IMR-90 (cell line): ENCODE measurements at regions not wholly inside any gene's neighbourhood (a gene's known extent, or its start where the extent isn't known, plus 50 kb on each side); places are given as distances from the start of the nearest gene placed in this dataset.

Source experiments
- ATAC-seq: fragments of 200-7000 bp; cut with Tn5 transposase; 2 replicates; pipeline ENCODE4 v1.9.1; 2020; ENCODE audit warnings: low read depth, mild to moderate bottlenecking, moderate library complexity
- BruUV-seq: library from RNA; stranded (reverse); fragments of 400-500 nt; replicated peaks from 2 replicates; lab custom pipeline; 2021; lab: Mats Ljungman, UMichigan
- CTCF ChIA-PET: fragments of 300-600 bp; formaldehyde crosslinking; extraction: SDS; loops from one replicate; lab custom pipeline; 2021; ENCODE audit warnings: antibody characterized with exemption; lab: Yijun Ruan, JAX
- POLR2A ChIA-PET: fragments of 300-600 bp; sonication (Branson Sonifier 250); formaldehyde crosslinking; loops from one replicate; lab custom pipeline; 2022; ENCODE audit warnings: antibody characterized with exemption; ENCODE audit not compliant: unreplicated experiment; lab: Charles Lee
- DNase-seq: peaks from one replicate; pipeline ENCODE4 v3.0.0; 2013
- H2AFZ ChIP-seq: replicated peaks from 2 replicates; pipeline ENCODE3; 2013; ENCODE audit warnings: low read length, mild to moderate bottlenecking; ENCODE audit not compliant: poor library complexity
- H2AK5ac ChIP-seq: 2 replicates; pipeline ENCODE4 v1.6.1; 2013; ENCODE audit warnings: low read depth, low read length, inconsistent platforms
- H2AK9ac ChIP-seq: replicated peaks from 2 replicates; pipeline ENCODE3; 2013; ENCODE audit warnings: mild to moderate bottlenecking, low read depth, low read length, moderate library complexity; ENCODE audit not compliant: poor library complexity
- H2BK120ac ChIP-seq: 2 replicates; pipeline ENCODE4 v1.6.1; 2013; ENCODE audit warnings: low read depth, low read length, inconsistent platforms
- H2BK15ac ChIP-seq: 3 replicates; pipeline ENCODE4 v1.6.1; 2013; ENCODE audit warnings: low read depth, low read length, inconsistent platforms
- H2BK20ac ChIP-seq: 2 replicates; pipeline ENCODE4 v1.6.1; 2013; ENCODE audit warnings: low read depth, mild to moderate bottlenecking, inconsistent platforms, low read length, moderate library complexity
- H2BK5ac ChIP-seq: 2 replicates; pipeline ENCODE4 v1.6.1; 2013; ENCODE audit warnings: mild to moderate bottlenecking, low read depth, low read length, inconsistent platforms; ENCODE audit not compliant: poor library complexity, severe bottlenecking
- H3K14ac ChIP-seq: replicated peaks from 2 replicates; pipeline ENCODE4 v1.6.1; 2013; ENCODE audit warnings: low read depth, low read length, inconsistent platforms
- H3K18ac ChIP-seq: 2 replicates; pipeline ENCODE4 v1.6.1; 2013; ENCODE audit warnings: low read depth, low read length, control low read depth
- H3K23ac ChIP-seq: 2 replicates; pipeline ENCODE4 v1.6.1; 2013; ENCODE audit warnings: low read depth, low read length, inconsistent platforms
- H3K27ac ChIP-seq: 2 replicates; pipeline ENCODE4 v1.5.1; 2013; ENCODE audit warnings: mild to moderate bottlenecking, control low read depth, low read length; ENCODE audit not compliant: insufficient read depth
- H3K27me3 ChIP-seq: 2 replicates; pipeline ENCODE4 v1.6.1; 2013; ENCODE audit warnings: low read length; ENCODE audit not compliant: control insufficient read depth, insufficient read depth
- H3K36me3 ChIP-seq: 2 replicates; pipeline ENCODE4 v1.6.1; 2013; ENCODE audit warnings: low read length, mixed read lengths; ENCODE audit not compliant: control insufficient read depth, insufficient read depth
- H3K4ac ChIP-seq: 2 replicates; pipeline ENCODE4 v1.6.1; 2013; ENCODE audit warnings: low read depth, low read length, inconsistent platforms
- H3K4me1 ChIP-seq: 2 replicates; pipeline ENCODE4 v1.6.1; 2013; ENCODE audit warnings: low read length, mixed read lengths; ENCODE audit not compliant: control insufficient read depth, insufficient read depth
- H3K4me2 ChIP-seq: 2 replicates; pipeline ENCODE4 v1.6.1; 2013; ENCODE audit warnings: low read depth, mild to moderate bottlenecking, control low read depth, low read length, moderate library complexity
- H3K4me3 ChIP-seq: 2 replicates; pipeline ENCODE4 v1.5.1; 2013; ENCODE audit warnings: low read depth, mild to moderate bottlenecking, control low read depth, low read length, moderate library complexity; ENCODE audit not compliant: insufficient read depth
- H3K56ac ChIP-seq: 2 replicates; pipeline ENCODE4 v1.6.1; 2013; ENCODE audit warnings: low read length, inconsistent platforms; ENCODE audit not compliant: insufficient read depth; ENCODE audit errors: extremely low read depth
- H3K79me1 ChIP-seq, 2 experiments: 2 replicates each; pipeline ENCODE4 v1.6.1; 2013; ENCODE audit warnings: low read length in 2 of 2, inconsistent platforms in 1 of 2, low read depth in 1 of 2
- H3K9ac ChIP-seq: 2 replicates; pipeline ENCODE4 v1.6.1; 2013; ENCODE audit warnings: low read depth, low read length, control low read depth
- H3K9me1 ChIP-seq: 2 replicates; pipeline ENCODE4 v1.6.1; 2013; ENCODE audit warnings: low read length, inconsistent platforms; ENCODE audit not compliant: insufficient read depth
- H3K9me3 ChIP-seq: 2 replicates; pipeline ENCODE4 v1.6.1; 2013; ENCODE audit warnings: low read length; ENCODE audit not compliant: control insufficient read depth, insufficient read depth
- H4K20me1 ChIP-seq: 2 replicates; pipeline ENCODE4 v1.6.1; 2013; ENCODE audit warnings: low read length, inconsistent platforms; ENCODE audit not compliant: insufficient read depth
- H4K5ac ChIP-seq: 2 replicates; pipeline ENCODE4 v1.6.1; 2013; ENCODE audit warnings: mild to moderate bottlenecking, low read depth, low read length, control low read depth
- H4K8ac ChIP-seq, 2 experiments: 2 replicates each; pipeline ENCODE4 v1.6.1; 2013; ENCODE audit warnings: low read depth in 2 of 2, low read length in 2 of 2, control low read depth in 1 of 2, inconsistent platforms in 1 of 2
- H4K91ac ChIP-seq: 2 replicates; pipeline ENCODE4 v1.6.1; 2013; ENCODE audit warnings: low read depth, low read length, inconsistent platforms; ENCODE audit not compliant: insufficient read depth
- CTCF ChIP-seq: conservative IDR thresholded peaks from 2 replicates; pipeline ENCODE4 v1.5.1; 2012; ENCODE audit warnings: mild to moderate bottlenecking, low read depth, low read length, improper control_type of control experiment
- FOS ChIP-seq: fragments of 150-350 bp; IDR thresholded peaks from 2 replicates; pipeline ENCODE4 v1.6.1; 2016; ENCODE audit warnings: low read depth, low read length
- NFE2L2 ChIP-seq: fragments of 150-350 bp; IDR thresholded peaks from 2 replicates; pipeline ENCODE4 v1.6.1; 2016; ENCODE audit warnings: low read depth, mild to moderate bottlenecking, low read length
- WGBS, 2 experiments: methylation state at CpG; one replicate each; pipeline versions ENCODE4 v1.1.5 to v1.1.7; 2013; ENCODE audit warnings: missing lambda C conversion rate in 2 of 2; ENCODE audit not compliant: insufficient read length in 1 of 2; ENCODE audit errors: extremely low coverage in 2 of 2; 5-methylcytosine and 5-hydroxymethylcytosine counted together
- dilution Hi-C: fragments of 300-500 bp; cut with HindIII; formaldehyde crosslinking; loops from one replicate; pipeline ENCODE4 v1.14.3; 2018; ENCODE audit warnings: low sequenced_read_pairs; ENCODE audit not compliant: unreplicated experiment
- in situ Hi-C: fragments of 300-500 bp; cut with MboI; formaldehyde crosslinking; loops from 3 replicates; pipeline ENCODE4 v1.14.3; 2019; ENCODE audit warnings: low sequenced_read_pairs, inconsistent platforms, mixed read lengths
- intact Hi-C: fragments of 100-400 bp; cut with micrococcal nuclease; formaldehyde crosslinking; loops from 2 replicates; pipeline ENCODE4 v1.10.0; 2022

- ATAC-seq = peak; percentile 43
- no peak for DNase-seq
- peak overlapping the region; percentile 68 for H2BK20ac ChIP-seq
- no peak overlapping the region for H3K4me3 ChIP-seq
- H3K14ac ChIP-seq = peak overlapping the region; percentile 41
- peak overlapping the region; percentile 9 for H2BK5ac ChIP-seq
- WGBS, 2 experiments = no CpG with 5 or more reads among the region's 1 CpG
- H3K27me3 ChIP-seq = no peaks in the 10 kb centered on the region
- H3K4me2 ChIP-seq = no peak overlapping the region
- dilution Hi-C loops = no loop called here
- H3K27ac ChIP-seq = peak overlapping the region; percentile 18; the same call in 1 of the 2 replicates
- intact Hi-C loops = loop anchor here (10.0 kb wide), 2 partner anchors 158 to 248 kb away; no protein-coding TSS in a partner anchor
- H2AK9ac ChIP-seq = no peak overlapping the region
- H3K9ac ChIP-seq = no peak overlapping the region
- peak overlapping the region; percentile 46; the same call in 1 of the 2 replicates for H3K23ac ChIP-seq
- H3K4me1 ChIP-seq = peaks cover 12% of the 10 kb centered on the region
- 0 out of 2 replicates have a peak, but pooled peaks cover 2% of the 10 kb centered on the region for H3K9me3 ChIP-seq
- no peak overlapping the region for H3K56ac ChIP-seq
- peak overlapping the region; percentile 19; the same call in 2 of the 3 replicates for H2BK15ac ChIP-seq
- POLR2A ChIA-PET = no interaction called here
- CTCF ChIA-PET = no interaction called here
- H2AK5ac ChIP-seq = peak overlapping the region; percentile 45; the same call in 1 of the 2 replicates
- H4K20me1 ChIP-seq = no peaks in the 10 kb centered on the region
- H3K36me3 ChIP-seq = no peaks in the 10 kb centered on the region
- H2BK120ac ChIP-seq = peak overlapping the region; percentile 64
- H4K8ac ChIP-seq = peak overlapping the region in 1 of 2 experiments; percentile 29; a peak in 1 of 4 replicates
- no TSS peak for BruUV-seq
- no peak for TF ChIP-seq NFE2L2
- no peak for TF ChIP-seq CTCF
- no peak for TF ChIP-seq FOS
- H3K18ac ChIP-seq = peak overlapping the region; percentile 22; the same call in 1 of the 2 replicates
- no peaks in the 10 kb centered on the region; a peak in 1 of 4 replicates for H3K79me1 ChIP-seq
- peak overlapping the region; percentile 14; the same call in 1 of the 2 replicates for H4K5ac ChIP-seq
- 0 out of 2 replicates have a peak overlapping the region, but pooled peaks have one; percentile 49 for H4K91ac ChIP-seq
- H3K4ac ChIP-seq = peak overlapping the region; percentile 40; the same call in 1 of the 2 replicates
- H3K9me1 ChIP-seq = peaks cover 8% of the 10 kb centered on the region; the same call in 1 of the 2 replicates
- in situ Hi-C loops = no loop called here
- H2AFZ ChIP-seq = peak overlapping the region; percentile 24
Observed at GRCh38 chr2:150626934-150627411, 139.5 kb upstream of the RND3 start.
